HEK293T (cell line): ENCODE measurements at regions not wholly inside any gene's neighbourhood (a gene's known extent, or its start where the extent isn't known, plus 50 kb on each side); places are given as distances from the start of the nearest gene placed in this dataset.
"Not testable (repeated sequence)": the region's sequence is repeated elsewhere in the genome, so short reads cannot be mapped to it uniquely, and the experiment has no call there.

Experiments
- BHLHE40 ChIP-seq: fragments of 450-650 bp; IDR thresholded peaks from 2 replicates; pipeline ENCODE4 v1.6.1; 2016; ENCODE audit warnings: mild to moderate bottlenecking, moderate library complexity, borderline replicate concordance
- ELF4 ChIP-seq: fragments of 450-650 bp; IDR thresholded peaks from 2 replicates; pipeline ENCODE4 v1.6.1; 2017; ENCODE audit warnings: antibody characterized with exemption
- FOXM1 ChIP-seq: fragments of 450-650 bp; IDR thresholded peaks from 2 replicates; pipeline ENCODE4 v1.6.1; 2017; ENCODE audit warnings: mild to moderate bottlenecking, borderline replicate concordance
- LEF1 ChIP-seq: fragments of 450-650 bp; IDR thresholded peaks from 2 replicates; pipeline ENCODE4 v1.6.1; 2017; ENCODE audit warnings: mild to moderate bottlenecking, borderline replicate concordance
- PKNOX1 ChIP-seq: fragments of 450-650 bp; IDR thresholded peaks from 2 replicates; pipeline ENCODE4 v1.6.1; 2016
- SP1 ChIP-seq: fragments of 450-650 bp; IDR thresholded peaks from 2 replicates; pipeline ENCODE4 v1.6.1; 2017

DNA sequence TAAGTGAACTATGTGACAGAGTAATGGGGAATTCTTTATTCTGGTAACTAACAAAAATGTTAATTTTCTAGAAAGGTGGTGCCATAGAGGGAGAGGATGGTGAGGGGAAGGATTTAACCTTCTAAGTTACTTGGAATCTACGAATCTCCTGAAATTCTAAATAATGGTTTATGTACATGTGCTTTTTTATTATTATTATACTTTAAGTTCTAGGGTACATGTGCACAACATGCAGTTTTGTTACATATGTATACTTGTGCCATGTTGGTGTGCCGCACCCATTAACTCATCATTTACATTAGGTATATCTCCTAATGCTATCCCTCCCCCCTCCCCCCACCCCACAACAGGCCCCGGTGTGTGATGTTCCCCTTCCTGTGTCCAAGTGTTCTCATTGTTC is 227.1 kb upstream of the MME start:
- not testable (repeated sequence) for TF ChIP-seq SP1, BHLHE40, FOXM1, LEF1, PKNOX1, ELF4
